HG03575 (cell line): ENCODE measurements at regions not wholly inside any gene's neighbourhood (a gene's known extent, or its start where the extent isn't known, plus 50 kb on each side); places are given as distances from the start of the nearest gene placed in this dataset.
"Not testable (repeated sequence)": the region's sequence is repeated elsewhere in the genome, so short reads cannot be mapped to it uniquely, and the experiment has no call there.

ENCODE experiments used
- ATAC-seq: cut with Tn5 transposase; IDR thresholded peaks from one replicate; pipeline ENCODE4 v1.9.1; 2021; ENCODE audit not compliant: unreplicated experiment, insufficient number of reproducible peaks, low FRiP score; ENCODE audit errors: extremely low read depth

- ATAC-seq = no peak
Measured at GRCh38 chr4:155592938-155593297, 73.7 kb upstream of the GUCY1A1 start.

GRCh38 chr4:155592179-155592937, 74.3 kb upstream of the GUCY1A1 start:
- no peak for ATAC-seq

- no peak for ATAC-seq
Measured at GRCh38 chr4:155591738-155592143, 74.9 kb upstream of the GUCY1A1 start.

- ATAC-seq = no peak
Measured at GRCh38 chr4:155590796-155591585, 75.7 kb upstream of the GUCY1A1 start.

- ATAC-seq = no peak
Measured at GRCh38 chr4:155588437-155588836, 78.2 kb upstream of the GUCY1A1 start.

GRCh38 chr4:155587766-155588165, 78.9 kb upstream of the GUCY1A1 start:
- ATAC-seq = no peak

- ATAC-seq = no peak
Measured at GRCh38 chr4:155582971-155583437, 83.6 kb upstream of the GUCY1A1 start.

- ATAC-seq = no peak
Measured at GRCh38 chr4:155582041-155582440, 84.6 kb upstream of the GUCY1A1 start.

GRCh38 chr4:155578726-155579370, 87.8 kb upstream of the GUCY1A1 start:
- ATAC-seq = no peak

GRCh38 chr4:155578219-155578618, 88.4 kb upstream of the GUCY1A1 start:
- ATAC-seq = no peak

GRCh38 chr4:155574329-155574728, 92.3 kb upstream of the GUCY1A1 start:
- not testable (repeated sequence) for ATAC-seq

GRCh38 chr4:155573126-155573525, 93.5 kb upstream of the GUCY1A1 start:
- ATAC-seq = no peak

- no peak for ATAC-seq
Measured at GRCh38 chr4:155572106-155572703, 94.4 kb upstream of the GUCY1A1 start.

- ATAC-seq = no peak
Measured at GRCh38 chr4:155571184-155571944, 95.3 kb upstream of the GUCY1A1 start.

GRCh38 chr4:155570661-155571060, 96.0 kb upstream of the GUCY1A1 start:
- ATAC-seq = no peak

- no peak for ATAC-seq
Measured at GRCh38 chr4:155569960-155570515, 96.6 kb upstream of the GUCY1A1 start.

- no peak for ATAC-seq
Measured at GRCh38 chr4:155569471-155569870, 97.2 kb upstream of the GUCY1A1 start.

- ATAC-seq = no peak
Measured at GRCh38 chr4:155568641-155569220, 97.9 kb upstream of the GUCY1A1 start.
